HPDE6-E6E7 (cell line): ENCODE measurements at regions not wholly inside any gene's neighbourhood (a gene's known extent, or its start where the extent isn't known, plus 50 kb on each side); places are given as distances from the start of the nearest gene placed in this dataset.
A peak's percentile ranks its signal among the peaks of the same experiment; 100 is the strongest.

Experiments used
- DNase-seq: peaks from one replicate; pipeline ENCODE4 v3.0.0; 2011; ENCODE audit warnings: missing footprints; ENCODE audit errors: extremely low spot score

GRCh38 chr12:78695749-78696148 is 168.8 kb upstream of the SYT1 start:
- DNase-seq = no peak

DNA sequence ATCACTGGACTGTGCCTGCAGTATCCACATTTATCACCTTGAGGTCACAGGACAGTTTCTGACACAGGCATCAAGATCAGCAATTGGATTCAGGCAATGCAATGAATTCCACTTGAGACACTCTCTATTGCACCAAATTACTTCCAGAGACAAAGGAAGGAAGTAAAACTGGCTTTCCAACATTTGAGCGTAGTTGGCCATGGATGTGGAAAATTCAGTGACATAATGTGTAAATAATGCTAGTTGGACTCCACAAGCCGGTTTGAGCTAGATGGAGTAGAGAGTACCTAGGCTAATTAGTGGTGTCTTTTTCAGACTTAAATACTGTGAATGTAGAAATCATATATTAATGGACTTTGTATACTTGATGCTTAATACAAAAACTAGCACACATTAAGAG is 168.3 kb upstream of the SYT1 start:
- DNase-seq = no peak

GRCh38 chr12:78697817-78698415 is 166.7 kb upstream of the SYT1 start:
- DNase-seq = peak; percentile 8

DNA sequence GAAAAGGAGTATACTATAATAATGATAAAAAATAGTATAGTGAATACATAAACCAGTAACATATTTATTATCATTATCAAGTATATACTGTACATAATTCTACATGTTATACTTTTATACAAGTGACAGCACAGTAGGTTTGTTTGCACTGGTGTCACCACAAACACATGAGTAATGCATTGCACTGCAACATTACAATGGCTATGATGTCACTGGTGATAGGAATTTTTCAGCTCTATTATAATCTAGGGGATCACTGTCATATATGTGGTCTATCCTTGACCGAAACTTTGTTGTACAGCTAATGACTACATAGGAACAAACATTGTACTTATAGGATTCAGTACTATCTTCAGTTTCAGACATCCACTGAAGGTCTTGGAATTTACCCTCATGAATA is 165.8 kb upstream of the SYT1 start:
- DNase-seq = no peak

DNA sequence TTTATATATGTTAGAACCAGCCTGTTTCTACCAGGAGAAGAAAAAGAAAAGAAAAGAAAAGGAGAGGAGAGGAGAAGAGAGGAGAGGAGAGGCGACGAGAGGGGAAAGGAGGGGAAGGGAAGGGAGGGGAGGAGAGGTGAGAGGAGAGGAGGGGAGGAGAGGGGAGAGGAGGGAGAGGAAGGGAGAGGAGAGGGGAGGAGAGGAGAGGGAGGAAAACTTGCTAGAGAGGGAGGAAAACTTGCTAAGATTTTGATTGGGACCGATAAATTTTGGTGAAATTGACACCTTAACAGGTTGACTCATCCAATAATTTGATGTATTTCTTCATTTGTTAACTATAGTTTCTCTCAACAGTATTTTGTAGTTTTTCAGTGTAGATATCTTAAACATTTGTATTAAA is 164.0 kb upstream of the SYT1 start:
- no peak for DNase-seq

GRCh38 chr12:78703820-78704525 is 160.6 kb upstream of the SYT1 start:
- peak; percentile 29 for DNase-seq

- no peak for DNase-seq
These were observed 152.6 kb upstream of the SYT1 start for GRCh38 chr12:78711954-78712353.

GRCh38 chr12:78712834-78713481 is 151.6 kb upstream of the SYT1 start:
- no peak for DNase-seq

- no peak for DNase-seq
These were observed 144.9 kb upstream of the SYT1 start for GRCh38 chr12:78719721-78720120.

DNA sequence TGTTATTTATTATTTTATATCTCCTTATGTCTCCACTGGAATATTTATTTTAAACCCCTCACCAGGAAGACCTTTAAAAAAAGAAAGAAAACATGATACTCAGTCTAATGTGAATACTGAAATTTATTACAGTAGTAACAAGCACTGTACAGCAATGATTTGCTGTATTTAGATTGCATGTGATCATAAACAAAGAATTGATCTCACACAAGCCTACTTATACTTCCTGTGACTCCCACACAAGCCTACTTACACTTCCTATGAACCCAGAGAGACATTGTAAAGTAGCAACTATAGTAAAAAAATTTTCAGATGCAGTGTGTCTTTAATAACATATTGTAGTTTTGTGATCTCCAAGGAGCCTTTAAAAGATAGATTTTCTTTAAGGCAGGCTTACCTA is 142.7 kb upstream of the SYT1 start:
- no peak for DNase-seq

DNA sequence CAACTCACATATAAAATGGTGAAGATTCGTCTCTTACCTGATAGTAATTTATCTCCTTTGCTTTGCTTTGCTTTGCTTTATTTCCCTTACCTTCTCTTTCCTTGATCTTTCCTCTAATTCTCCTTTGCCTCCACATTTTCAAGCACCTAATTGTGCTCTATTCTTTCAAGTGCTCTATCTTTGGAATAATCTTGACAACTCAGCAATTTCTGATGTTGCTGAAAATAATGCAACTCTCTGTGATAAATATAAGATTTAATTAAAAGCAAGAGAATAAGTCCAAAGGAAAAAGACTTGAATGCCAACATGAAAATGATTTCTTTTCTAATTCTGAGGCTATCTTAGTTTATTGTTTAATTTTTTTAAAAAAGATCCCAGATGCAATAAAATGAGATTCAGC is 139.5 kb upstream of the SYT1 start:
- no peak for DNase-seq

- DNase-seq = no peak
These were observed 138.5 kb upstream of the SYT1 start for GRCh38 chr12:78725951-78726580.

- DNase-seq = no peak
These were observed 137.7 kb upstream of the SYT1 start for GRCh38 chr12:78726854-78727253.

GRCh38 chr12:78732481-78732880 is 132.1 kb upstream of the SYT1 start:
- DNase-seq = no peak

DNA sequence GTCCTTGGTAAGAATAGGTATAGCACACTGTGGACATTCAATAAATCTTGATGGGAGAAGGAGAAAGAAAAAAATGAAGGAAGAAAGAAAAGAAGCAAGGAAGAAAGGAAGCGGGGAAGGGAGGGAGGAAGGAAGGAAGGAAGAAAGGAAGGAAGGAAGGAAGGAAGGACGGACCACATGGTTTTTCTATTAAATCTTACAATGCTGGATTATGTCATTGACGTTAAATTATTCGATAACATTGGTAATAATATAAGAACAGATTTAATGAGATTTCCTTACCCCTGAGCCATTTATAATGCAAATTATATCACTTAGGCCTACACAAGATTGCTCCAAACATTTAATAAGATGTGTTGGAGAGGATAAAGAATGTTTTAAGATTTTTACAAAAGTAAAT is 124.9 kb upstream of the SYT1 start:
- DNase-seq = no peak

GRCh38 chr12:78746001-78746400 is 118.6 kb upstream of the SYT1 start:
- no peak for DNase-seq

DNA sequence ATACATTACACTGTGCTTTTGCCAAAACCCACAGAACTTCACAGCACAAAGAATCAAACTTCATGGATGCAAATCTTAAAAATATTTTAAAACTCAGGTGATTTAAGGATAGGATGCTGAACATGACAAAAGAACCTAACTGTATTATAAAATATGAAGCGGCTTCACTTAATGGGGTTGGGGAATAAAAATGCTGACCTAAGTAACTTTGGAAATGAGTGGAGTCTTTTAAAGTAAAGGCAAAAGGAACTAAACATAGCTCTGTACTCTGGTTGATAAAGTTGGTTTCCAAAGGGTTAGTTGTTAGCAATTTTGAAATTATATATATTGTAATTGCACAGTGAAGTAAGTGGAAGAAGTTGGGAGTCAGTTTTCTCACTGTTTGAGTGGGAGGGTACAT is 111.5 kb upstream of the SYT1 start:
- DNase-seq = no peak

DNA sequence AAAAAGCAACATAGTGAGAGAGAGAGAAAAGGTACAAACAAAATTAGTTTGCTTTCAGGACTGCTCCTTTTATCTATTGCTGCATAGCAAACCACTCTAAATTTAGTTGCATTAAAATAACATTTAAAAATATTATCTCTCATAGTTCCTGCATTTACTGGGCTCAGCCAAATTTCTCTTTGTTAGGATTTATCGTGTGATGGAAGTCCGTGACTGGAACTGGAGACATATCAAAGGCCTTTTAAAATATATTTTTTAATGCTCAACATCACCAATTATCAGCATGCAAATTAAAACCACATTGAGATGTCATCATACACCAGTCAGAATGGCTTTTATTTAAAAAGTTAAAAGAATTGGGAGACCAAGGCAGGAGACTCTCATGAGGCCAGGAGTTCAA is 107.6 kb upstream of the SYT1 start:
- no peak for DNase-seq

DNA sequence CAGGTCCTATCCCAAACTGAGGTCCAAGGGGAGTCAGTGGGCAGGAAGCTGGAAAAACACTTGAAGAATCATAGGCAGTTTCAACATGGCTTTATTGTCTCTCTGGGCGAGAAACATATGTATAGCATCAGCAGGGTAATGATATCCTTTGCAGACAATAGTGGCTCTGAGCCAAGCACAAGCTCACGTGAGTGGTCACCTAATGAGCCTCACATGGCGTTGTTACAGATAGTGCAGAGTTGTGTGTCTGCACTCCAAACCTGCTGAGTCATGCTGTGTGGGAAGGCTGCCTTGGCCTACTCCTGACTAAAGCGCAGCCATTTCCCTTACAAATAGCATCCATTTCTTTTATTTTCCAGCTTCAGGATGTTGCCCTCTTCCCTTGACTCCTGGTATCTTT is 105.2 kb upstream of the SYT1 start:
- DNase-seq = no peak

DNA sequence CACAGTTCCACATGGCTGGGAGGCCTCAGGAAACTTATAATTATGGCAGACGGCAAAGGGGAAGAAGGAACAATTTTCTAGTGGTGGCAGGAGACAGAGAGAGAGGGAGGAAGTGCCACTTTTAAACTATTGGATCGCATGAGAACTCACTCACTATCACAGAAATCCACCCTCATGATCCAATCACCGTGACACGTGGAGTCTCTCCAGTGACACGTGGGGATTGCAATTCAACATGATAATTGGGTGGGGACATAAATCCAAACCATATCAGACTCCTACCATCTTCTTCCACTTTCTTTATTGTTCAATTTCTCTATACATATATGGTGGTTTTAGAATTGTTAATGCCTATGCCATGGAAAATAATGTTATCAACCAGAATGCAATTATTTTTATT is 103.7 kb upstream of the SYT1 start:
- DNase-seq = no peak

DNA sequence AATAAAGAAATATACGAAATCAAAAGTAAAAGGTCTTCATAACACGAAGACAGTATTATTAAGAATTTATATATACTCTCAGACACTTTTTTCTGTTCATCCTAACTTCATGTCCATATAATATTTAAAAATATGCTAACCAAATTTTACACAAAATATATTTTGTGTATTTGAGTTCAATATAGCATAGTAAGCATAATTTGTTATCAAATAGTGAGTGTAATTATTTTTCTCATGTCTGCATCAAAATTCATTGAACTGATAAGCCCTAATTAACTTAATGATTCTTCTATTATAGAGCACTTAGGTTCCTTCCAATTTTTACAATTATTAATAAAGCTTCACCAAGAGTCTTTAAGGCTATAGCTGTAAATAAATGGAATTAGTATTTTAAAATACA is 99.7 kb upstream of the SYT1 start:
- no peak for DNase-seq

GRCh38 chr12:78767264-78767981 is 97.2 kb upstream of the SYT1 start:
- no peak for DNase-seq
